ENCODE measurements at regions not wholly inside any gene's neighbourhood (a gene's known extent, or its start where the extent isn't known, plus 50 kb on each side); places are given as distances from the start of the nearest gene placed in this dataset.
"Not testable (repeated sequence)": the region's sequence is repeated elsewhere in the genome, so short reads cannot be mapped to it uniquely, and the experiment has no call there.

DNA sequence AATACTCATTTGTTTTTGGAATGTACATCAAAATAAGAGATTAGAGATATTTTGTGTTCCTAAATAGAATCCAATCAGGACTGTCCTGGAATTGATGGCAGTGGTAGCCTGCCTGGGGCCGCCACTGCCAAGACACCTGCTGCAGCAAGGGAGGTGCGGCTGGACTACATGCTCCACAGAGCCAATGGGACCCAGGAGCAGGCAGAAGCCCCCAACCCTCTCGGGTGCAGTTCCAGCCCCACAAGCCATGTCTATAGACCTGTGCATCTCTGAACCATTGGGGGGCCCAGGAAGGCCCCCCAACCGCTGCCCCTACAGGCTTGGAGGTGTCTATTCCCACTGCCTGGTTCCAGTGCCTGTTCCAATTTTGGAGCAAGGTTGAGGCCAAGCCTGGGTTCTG lies 1524.3 kb downstream of the PCDH18 start:
- no peak for DNase-seq

DNA sequence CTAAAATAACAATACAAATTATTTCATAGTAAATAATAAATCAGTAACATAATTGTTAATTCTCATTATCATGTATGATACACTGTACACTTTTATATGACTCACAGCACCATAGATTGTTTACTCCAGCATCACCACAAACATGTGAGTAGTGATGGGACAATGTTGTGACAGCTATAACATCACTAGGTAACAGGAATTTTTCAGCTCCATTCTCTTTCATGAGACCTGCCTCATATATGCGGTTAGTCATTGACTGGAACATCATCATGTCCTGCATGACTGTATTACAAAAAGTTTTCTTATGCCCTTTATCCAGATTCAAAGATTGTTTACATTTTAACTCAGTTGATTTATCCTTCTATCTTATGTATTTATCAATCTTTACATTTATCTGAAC lies 1530.0 kb downstream of the PCDH18 start:
- no peak for DNase-seq

- DNase-seq = no peak
These were observed 1530.5 kb downstream of the PCDH18 start for GRCh38 chr4:136001791-136002190.

DNA sequence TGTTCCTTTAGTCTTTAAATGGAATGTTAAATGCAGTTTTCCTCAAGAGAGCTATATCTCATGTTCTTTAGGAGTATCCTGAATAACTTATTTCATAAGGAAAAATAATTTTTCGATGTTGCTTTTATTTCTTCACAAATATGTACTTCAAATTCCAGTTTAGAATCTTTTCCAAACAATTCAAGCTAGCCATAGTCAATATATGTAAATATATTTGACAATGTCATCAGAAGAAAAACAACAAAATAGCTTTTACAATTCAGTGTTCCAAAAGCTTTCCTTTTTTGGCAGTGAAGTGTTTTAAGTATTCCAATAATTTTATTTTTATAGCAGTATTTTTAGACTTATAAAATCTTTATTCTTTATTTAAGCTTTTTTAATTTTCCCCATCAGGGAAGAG lies 1532.0 kb downstream of the PCDH18 start:
- DNase-seq = no peak

DNA sequence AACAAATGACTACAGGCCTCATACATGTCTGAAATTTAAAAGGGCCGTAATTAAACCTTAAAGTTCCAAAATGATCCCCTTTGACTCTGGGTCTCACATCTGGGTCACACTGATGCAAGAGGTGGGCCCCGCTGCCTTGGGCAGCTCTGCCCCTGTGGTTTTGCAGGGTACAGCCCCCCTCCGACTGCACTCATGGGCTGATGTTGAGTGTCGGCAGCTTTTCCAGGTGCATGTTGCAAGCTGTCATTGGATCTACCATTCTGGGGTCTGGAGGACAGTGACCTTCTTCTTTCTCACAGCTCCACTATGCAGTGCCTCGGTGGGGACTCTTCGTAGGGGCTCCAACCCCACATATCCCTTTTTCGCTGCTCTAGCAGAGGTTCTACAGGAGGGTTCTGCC lies 1537.9 kb downstream of the PCDH18 start:
- DNase-seq = no peak

DNA sequence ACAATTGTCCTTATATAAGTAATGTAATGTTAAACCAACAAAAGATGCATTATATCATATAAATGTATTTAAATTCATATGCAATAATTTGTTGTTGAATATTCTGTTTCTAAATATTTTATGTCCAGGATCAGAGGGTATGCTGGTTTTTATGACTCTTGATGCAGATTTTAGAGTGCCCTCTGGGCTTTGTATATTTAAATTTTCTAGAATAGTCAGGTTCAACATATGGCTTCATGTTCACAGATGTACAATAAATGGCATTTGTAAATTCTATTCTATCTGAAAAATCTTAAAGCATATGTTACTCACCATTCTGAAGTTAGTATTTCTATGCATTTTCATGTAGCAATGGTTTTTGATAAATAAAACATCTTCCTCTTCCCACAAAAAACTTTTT lies 1555.4 kb downstream of the PCDH18 start:
- no peak for DNase-seq

- no peak for DNase-seq
These were observed 1565.4 kb downstream of the PCDH18 start for GRCh38 chr4:135966936-135967335.

DNA sequence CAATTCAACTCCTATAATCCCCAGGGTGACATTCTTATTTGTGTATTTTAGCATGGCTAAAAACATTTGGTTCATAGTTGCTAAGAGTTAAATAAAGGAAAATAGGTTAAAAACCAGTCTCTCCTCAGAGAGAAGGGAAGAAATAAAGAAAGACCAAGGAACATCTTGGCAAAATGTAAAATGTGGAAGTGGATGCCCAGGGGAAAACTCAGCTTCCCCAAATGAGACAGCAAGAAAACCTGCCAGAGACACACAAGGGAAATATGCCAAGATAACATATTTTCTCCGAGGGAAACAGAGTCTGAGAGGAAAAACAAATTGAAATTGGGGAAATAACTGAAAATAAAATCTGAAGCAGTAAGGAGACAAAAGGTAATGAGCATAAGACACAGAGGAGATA lies 1569.3 kb downstream of the PCDH18 start:
- no peak for DNase-seq

DNA sequence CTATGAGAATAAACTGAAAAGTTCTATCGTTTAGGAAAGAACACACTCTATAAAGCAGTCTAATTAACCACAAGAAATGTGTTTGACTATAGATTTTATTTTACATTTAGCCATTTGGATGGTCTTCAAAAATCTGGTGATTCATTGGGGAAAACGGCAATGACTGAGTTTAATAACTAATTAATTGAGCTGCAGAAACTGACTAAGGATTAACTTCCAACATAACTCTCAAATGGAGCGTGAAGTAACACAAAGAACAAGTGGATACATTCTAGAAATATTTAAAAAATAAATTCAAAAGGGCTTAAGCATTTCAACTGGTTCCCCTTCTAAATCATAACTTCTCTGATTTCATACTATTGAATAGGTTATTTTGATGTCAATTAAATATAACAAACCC lies 1582.4 kb downstream of the PCDH18 start:
- no peak for DNase-seq

DNA sequence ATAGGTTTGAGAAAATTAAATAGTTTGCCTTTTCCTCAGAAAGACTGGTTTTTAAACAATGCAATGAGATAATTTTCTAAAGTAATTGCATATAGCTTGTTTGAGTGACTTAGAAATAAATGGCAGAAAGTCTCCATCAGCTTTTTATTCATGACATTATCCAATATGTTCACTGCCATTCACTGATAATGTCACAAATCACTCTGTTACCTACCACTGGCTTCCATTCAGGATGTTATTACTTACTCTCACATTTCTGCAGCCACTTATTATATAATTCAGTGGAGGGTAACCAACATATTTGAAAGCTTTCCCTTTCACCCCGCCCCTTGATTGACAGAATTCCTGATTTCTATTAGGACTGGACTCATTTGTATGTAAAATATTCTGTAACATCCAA lies 1583.5 kb downstream of the PCDH18 start:
- no peak for DNase-seq

DNA sequence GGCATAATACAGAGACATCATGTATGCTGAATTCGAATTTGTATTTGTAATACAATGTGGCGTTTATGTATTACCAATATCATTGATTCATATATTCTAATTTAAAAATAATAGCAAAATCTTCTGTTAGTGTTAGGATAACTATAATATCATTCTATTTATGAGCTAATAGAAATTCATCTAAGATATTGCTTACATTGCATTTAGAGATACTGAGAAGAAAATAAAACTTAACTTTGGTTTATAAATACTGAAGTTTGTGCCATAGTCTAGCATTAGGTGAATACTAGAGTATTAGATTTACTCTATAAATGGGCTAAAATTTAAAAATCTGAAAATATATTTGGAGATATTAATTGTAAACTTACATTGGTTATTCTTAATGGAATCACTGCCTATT lies 1590.6 kb downstream of the PCDH18 start:
- no peak for DNase-seq

DNA sequence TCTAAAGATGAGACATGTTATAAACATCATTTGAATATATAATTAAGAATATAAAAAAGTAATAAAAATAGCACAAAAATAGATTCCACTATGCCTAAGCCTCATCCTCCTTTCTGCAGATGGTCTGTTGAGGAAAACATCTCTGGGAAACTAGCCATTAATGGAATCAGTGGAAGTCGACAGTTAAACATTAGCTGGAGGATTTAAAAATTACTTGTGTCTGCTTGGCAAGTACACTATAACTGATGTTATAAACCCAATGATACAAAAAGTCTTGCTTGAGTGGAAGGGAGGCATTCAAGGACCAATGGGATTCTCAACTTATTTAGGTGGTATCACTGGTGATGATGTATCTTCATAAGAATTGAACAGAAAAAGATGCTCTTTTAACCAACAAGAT lies 1598.3 kb downstream of the PCDH18 start:
- no peak for DNase-seq

GRCh38 chr4:135927651-135928050 lies 1604.6 kb downstream of the PCDH18 start:
- no peak for DNase-seq

DNA sequence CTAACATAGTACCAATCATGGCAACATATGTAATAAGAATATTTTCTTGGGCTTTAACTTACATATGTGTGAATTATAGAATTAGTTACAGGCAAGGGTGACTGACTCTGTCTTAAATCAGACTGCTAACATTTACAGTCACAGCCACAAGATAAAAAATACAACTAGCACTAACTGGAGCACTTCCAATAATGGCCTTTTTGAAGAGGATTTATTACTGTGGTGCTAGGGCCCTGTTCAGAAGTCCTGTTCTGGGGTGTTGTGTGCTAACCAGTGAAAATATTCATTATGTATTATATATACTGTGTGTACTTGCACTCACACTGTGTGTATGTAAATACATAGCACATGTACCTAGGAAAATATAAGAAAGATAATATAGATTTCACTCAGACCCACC lies 1611.2 kb downstream of the PCDH18 start:
- DNase-seq = no peak

DNA sequence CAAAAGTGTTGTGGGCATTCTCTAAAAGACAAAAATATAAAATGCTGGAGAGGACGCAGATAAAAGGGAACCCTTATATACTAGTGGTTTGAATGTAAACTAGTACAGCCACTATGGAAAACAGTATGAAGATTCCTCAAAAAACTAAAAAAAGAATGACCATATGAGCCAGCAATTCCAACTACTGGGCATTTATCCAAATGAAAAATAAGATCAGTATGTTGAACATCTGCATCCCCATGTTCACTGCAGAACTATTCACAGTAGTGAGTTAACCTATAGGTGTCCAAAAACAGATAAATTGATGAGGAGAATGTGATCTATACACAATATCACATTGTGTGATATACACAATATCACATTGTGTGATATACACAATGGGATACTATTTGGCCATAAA lies 1615.3 kb downstream of the PCDH18 start:
- DNase-seq = no peak

GRCh38 chr4:135900956-135901355 lies 1631.3 kb downstream of the PCDH18 start:
- no peak for DNase-seq

DNA sequence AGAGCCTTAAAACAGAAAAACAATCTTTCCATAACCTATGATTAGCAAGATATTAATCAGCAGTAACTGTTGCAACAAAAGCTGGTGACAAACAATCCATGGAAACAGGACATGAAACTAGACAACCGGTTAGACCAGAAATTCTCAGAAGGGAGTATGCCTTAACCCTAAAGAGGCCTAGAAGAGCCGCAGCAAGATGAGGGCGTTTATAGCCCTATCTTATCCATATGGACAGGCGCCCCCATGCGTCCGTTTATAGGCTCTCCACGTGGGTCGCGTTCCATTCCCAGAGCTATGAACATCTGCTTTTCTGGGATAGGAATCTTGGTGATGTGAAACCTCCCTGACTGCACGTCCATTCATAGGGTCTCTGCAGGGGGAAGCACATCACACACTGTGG lies 1662.7 kb upstream of the PABPC4L start:
- DNase-seq = not testable (repeated sequence)

GRCh38 chr4:135840781-135841180 lies 1639.2 kb upstream of the PABPC4L start:
- no peak for DNase-seq

- DNase-seq = no peak
These were observed 1638.1 kb upstream of the PABPC4L start for GRCh38 chr4:135839712-135840111.

- no peak for DNase-seq
These were observed 1637.3 kb upstream of the PABPC4L start for GRCh38 chr4:135838889-135839288.

DNA sequence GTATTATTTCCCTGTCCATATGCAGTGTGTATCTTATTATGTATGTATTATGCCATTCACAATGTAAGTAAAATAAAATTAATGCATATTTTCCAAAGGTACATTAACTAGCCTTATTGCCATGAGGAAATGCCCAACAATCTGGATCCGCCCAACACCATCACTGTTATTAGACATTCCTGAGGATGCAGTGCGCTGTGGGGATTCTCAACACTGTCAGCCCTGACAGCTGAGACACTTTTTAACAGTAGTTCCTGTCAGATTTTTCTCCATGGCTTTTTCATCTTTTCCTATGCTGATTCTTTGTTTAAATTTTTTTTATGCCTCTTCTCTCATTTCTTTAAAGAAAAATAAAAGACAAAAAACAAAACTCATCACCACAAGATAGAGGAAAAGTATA lies 1632.9 kb upstream of the PABPC4L start:
- DNase-seq = no peak

GRCh38 chr4:135833529-135833928 lies 1631.9 kb upstream of the PABPC4L start:
- no peak for DNase-seq

DNA sequence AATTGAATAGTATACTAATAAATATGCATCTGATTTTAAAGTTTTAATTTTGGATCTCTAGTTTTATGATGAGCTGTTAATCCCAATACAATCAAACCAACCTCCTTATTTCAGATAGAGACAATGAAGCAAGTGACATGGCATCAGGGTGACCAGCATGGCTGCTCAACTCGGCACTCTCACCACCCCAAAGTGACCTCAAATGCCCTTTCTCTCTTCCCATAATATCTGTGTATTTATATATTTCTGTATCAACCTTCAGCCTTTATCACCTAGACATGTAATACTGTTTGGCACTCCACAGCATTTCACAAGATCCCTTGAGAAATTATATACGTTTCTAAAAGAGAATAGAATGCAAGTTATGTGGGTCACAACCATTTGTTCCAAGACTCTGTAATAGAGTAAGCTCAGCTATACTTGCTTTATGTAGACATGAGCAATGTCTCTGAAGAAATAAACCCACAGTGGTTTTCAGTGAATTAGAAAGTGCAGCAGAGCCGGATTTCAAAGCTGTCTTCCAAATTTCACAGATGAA lies 1623.2 kb upstream of the PABPC4L start:
- no peak for DNase-seq

GRCh38 chr4:135804785-135805184 lies 1603.2 kb upstream of the PABPC4L start:
- no peak for DNase-seq

DNA sequence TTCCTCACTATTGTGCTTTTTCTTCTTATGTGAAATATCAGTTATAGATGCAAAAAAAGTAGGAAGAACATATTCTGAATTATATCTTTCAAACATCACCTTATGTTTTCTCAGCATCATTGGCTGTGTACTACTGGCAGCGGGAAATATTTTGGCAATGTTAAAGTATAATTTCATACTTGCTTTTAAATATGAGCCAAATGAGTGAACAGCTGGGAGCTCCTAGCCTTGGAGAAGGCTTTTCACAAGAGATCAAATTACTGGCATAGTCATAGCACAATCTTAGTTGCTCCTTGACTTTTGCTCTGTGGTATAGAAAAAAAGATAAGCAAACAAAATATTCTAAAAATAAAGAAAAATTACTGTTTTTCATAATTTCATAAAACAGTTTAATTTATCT lies 1575.8 kb upstream of the PABPC4L start:
- no peak for DNase-seq

DNA sequence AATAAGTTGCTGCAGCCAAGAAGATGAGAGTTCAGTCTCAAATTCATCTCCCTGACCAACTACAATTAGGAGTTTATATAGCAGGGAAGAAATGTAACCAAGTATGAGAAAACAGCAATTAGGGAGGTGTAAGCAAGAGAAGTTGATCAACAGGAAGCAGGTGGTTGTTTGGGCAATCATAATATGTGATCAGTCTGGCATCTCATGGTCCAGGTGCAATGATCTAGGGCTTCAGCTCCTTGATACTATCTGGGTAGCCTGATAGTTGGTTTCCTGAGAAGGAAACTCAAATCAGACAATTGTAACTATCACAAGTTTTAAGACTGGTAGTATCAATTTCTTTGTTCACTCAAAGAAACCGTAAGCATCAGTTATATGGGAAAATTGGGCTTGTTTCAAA lies 1574.3 kb upstream of the PABPC4L start:
- DNase-seq = no peak

Measured in CD4-positive, alpha-beta T cell treated with Interleukin-12 subunit alpha and Interleukin-12 subunit beta, for 1 hour (primary cell).